ENCODE measurements at regions not wholly inside any gene's neighbourhood (a gene's known extent, or its start where the extent isn't known, plus 50 kb on each side); places are given as distances from the start of the nearest gene placed in this dataset.

- TF ChIP-seq CTCF (IDR thresholded peaks at IDR 0.05) (no peak), POLR2A (IDR thresholded peaks at IDR 0.05) (no peak)
Measured at GRCh38 chr7:98472521-98472954, 71.6 kb upstream of the BAIAP2L1 start.

All from lower leg skin (tissue), 3 donors.